ENCODE measurements at regions not wholly inside any gene's neighbourhood (a gene's known extent, or its start where the extent isn't known, plus 50 kb on each side); places are given as distances from the start of the nearest gene placed in this dataset.
"Not testable (repeated sequence)": the region's sequence is repeated elsewhere in the genome, so short reads cannot be mapped to it uniquely, and the experiment has no call there.

DNA sequence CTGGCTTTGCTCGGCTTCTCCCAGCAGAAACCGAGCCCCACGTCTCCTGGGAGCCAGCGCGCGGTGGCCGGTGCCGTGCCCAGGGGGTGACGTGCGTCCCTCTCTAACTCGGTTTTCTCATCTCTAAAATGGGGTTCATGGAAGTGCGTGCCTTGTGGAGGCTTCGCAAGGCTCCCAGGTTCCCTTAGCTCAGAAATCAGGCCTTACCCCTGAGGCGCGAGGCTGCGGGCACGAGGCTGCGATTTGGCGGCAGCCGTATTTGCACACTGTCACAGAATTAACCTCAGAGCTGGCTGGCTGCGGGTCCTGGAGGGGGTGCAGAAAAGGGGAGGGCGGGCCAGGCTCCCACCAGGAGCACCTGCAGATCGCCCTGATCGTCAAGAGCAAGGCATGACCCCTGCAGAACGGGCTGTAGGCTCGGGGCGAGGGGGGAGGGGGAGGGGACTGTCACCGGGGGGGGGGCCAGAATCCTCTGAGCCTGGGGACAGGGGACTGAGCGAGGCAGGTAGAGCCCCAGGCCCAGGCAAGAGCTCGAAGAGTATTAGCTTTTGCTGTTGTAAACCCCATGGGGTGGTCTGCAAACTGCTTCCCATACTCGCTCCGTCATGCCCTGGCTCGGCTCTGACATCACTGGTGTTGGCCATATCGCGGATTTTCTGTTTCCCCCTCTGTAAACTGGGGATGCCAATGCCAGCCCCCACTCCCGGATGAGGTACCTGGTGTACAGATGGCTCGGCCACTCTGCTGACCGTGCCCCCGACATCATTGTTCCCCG, 62.2 kb downstream of the CCNE1 start:
- no peak for DNase-seq (ENCODE audit: low read depth)

DNA sequence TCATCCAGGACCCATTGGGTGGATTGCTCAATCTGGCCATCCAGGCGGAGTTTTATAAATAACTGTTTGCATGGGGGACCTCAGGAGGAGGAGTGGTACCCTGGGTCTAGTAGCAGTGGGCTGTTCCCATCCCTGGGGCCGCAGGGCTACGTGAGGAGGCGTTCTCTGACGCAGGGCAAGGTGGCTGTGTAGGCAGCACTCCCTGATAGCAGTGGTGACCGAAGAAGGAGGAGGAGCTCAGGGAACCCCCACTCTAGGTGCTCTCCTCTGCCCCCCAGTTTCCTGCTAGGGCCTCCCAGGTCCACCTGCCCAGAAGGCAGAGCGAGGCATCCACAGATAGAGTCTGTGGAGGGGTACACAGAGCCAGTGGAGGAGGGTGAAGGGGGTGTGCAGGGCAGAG, 64.1 kb downstream of the CCNE1 start:
- no peak for DNase-seq (ENCODE audit: low read depth)

DNA sequence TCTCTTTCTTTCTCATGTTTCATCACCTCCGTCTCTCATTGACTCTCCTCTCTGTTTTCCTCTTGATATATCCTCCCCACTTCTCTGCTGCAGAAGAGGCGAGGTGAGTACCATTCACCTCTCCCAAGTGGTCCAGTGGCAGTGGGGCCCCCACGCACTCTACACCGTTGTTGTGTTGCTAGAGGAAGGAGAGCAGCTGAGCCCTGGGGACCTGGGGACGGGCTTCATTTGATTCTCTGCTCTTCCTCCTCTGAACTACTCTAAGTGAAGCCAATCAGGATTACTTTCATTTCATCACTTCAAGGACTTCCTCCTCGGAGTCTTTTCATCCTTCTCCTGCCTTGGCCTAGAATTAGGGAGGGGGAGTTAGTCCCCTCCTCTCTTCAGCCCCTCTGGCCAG, 64.6 kb downstream of the CCNE1 start:
- DNase-seq (ENCODE audit: low read depth) = no peak

DNA sequence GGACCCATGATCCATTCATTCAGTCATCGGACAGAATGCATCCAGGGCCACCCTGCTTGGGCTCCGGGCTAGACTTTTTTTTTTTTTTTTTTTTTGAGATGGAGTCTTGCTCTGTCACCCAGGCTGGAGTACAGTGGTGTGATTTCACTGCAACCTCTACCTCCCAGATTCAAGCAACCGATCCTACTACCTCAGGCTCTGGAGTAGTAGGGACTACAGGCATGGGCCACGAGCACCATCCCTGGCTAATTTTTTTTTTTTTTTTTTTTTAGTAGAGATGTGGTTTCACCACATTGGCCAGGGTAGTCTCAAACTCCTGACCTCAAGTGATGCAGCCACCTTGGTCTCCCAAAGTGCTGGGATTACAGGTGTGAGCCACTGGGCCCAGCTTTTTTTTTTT, 65.1 kb downstream of the CCNE1 start:
- not testable (repeated sequence) for DNase-seq (ENCODE audit: low read depth)

DNA sequence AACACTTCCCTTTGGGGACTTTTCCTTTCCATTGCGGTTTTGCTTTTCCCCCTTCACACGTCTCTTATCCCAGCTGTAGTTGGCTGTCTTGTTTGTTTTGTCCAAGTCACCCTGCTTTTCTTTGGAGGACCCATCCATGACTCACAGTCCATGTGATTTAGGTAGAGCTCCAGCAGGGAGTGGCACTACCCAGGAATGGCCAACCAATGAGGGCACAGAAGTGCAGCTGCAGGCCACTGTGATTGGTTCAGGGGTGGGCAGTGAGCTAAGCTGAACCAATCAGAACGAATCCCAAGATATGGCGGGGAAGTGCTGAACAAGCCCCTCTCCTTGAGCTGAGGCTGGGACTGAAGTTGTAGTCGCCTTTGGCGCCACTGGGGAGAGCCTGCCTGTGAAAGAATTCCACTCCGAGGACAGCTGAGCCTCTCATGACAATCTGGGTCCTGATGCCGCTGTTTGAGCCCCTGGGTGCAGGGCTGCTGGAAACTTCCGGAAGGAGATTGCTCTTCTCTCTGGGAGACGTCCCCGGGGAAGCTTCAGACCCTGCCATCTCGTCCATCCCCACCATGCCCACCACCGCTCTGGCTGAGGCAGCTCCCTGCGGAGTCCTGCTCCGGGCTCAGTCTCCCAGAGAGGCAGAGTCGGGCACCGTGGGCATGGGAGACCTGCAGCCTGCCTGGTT, 62.9 kb upstream of the URI1 start:
- DNase-seq (ENCODE audit: low read depth) = peak; percentile 11

DNA sequence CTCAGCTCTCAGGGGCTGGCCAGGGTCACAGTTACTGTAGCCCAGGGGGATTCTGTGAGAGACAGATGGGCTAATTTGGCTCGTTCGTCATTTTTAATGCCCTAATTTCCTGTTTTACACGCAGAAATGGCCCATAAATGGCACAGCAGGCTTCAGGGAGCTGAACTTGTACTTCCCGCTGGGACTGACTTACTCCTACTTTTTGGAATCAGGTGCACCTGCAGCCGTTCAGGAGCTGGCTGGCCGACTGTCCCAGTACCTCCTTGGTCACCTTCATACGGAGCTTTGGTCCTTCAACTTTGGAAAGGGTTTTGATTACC, 62.4 kb upstream of the URI1 start:
- DNase-seq (ENCODE audit: low read depth) = no peak

DNA sequence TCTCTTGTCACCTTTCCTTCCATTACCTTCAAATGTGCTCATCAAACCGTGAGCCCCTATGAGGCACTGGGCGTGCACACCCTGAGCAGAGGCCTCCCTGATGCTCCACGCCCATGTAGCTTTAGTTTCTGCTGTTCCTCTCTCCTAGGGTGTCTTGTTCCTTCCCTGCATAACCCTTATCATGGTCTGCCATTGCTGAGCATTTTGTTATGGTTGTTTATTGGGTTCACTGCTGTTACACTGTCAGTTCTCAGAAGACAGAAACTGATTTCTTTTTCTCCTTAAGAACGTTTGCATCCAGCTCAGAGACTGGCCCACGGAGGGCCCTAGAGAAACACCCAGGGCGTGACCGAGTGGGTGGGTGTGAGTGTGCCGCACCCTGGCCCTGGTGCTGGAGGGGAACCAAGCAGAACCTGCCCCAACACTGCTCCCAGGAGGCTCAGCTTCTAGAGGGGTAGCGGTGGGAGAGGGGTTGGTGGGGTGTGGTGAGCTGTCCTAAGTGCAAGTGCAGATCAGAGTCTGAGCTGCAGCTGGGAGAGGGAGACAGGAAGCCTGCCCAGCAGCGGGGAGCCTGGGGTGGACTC, 61.4 kb upstream of the URI1 start:
- no peak for DNase-seq (ENCODE audit: low read depth)

DNA sequence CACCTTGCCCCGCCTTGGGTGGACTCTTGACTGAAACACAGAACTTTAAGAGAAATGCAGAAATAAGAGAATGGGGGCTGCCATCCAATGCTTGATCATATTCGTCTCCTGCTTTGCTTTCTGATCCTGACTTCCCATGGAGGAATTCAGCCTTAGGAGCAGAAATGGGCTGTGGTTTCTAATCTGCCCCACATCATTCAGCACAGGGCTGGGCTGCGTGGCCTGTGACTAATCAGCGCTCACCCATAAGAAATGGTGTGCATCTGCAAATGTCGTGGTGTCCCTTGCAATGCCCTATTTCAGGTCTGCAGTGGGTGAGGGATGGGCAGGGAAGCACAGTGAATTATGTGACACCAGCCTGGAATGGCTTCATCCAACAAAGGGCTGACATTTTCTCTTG, 60.7 kb upstream of the URI1 start:
- peak; percentile 12 for DNase-seq (ENCODE audit: low read depth)

DNA sequence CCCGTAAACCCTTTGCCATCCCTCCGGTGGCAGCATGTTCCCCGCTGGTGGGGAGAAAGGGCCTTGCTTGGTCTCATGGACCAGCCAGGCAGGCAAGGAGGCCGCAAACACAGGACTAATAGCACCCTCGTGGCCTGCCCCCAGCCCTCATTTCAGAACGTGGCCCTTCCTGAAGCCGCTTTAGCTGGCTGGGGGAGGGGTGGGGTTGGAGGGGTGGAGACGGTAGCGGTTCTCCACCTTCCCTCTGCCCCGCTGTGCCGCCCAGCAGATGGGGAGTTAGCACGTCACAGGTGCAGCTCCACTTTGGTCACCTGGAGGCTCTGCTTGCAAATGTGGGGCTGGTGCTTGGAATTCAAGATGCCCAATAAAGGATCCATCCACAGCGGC, 59.3 kb upstream of the URI1 start:
- DNase-seq (ENCODE audit: low read depth) = no peak

DNA sequence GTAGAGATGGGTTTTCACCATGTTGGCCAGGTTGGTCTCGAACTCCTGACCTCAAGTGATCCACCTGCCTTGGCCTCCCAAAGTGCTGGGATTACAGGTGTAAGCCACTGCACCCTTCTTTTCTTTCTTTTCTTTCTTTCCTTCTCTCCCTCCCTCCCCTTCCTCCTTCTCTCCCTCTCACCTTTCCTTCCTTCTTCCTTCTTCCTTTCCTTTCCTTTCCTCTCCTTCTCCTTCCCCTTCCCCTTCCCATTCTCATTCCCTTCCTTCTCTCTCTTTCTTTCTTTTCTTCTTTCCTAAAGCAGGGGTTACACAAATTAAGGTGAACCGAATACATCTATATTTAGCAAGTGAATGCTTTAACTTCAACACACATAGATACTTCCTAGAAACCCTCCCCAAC, 58.0 kb upstream of the URI1 start:
- no peak for DNase-seq (ENCODE audit: low read depth)

DNA sequence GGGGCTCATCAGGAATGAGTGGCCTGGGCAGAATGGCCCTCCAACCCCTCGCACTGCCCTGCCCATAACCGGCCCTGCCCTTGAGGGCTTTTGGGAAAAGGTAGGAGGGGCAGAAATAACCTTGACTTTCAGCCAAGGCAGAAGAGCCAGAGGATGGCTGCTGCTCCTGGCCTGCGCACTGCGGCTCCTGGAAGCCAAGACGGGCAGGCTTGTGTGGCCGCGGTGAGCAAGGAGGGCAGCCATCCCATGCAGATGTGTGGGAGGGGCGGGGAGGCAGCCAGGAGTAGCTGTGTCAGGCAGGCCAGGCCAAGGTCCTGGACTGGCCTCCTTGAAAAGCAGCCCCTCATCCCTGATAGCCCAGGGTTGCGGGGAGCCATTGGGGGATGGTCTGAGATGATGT, 57.6 kb upstream of the URI1 start:
- DNase-seq (ENCODE audit: low read depth) = no peak

DNA sequence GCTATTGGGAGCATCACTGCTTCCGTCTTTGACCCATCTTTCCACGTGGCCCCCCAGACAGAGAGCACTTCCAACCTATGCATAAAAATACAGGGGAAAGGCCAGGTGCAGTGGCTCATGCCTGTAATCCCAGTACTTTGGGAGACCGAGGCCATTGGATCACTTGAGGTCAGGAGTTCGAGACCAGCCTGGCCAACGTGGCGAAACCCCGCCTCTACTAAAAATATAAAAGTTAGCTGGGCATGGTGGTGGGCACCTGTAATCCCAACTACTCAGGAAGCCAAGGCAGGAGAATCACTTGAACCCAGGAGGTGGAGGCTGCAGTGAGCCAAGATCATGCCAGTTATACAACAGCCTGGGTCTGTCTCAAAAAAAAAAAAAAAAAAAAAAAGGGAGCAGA, 55.9 kb upstream of the URI1 start:
- DNase-seq (ENCODE audit: low read depth) = not testable (repeated sequence)

DNA sequence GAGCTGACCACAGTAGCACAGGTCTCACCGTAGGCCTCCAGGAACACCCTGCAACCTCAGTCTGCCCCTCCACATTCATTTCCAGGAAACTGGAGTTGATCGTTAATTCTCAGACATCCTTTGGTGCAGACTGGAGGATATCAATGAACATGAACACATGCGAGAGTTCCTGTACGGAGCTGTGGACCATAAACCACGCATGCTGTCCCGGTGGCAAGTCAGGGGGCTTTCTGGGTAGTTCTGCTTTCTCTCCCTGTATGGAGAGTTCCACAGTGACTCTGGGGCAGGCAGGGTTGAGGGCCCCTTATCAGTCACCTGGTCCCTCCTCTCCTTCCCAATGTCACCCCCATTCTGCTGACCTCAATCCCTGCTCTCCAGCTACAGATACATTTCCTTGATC, 55.5 kb upstream of the URI1 start:
- DNase-seq (ENCODE audit: low read depth) = no peak

DNA sequence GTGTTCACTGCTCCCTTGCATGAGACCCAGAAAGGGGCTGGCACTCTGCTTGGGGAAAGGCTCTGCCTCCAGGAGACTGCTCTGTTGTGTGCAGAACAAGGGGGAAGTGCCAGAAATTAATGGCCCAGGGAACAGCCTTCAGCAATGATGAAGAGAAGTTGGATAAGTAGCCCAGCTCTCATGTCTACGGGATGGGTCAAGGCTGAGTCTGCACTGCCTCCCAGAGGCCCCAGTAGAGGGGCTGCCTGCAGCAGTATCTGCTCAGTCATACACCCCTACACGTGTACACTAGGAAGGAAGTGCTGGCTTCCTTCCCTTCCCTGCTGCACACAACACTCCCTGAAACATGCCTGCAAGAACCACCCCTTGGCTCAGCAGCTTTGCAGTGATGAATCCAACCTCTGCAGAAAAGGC, 54.6 kb upstream of the URI1 start:
- no peak for DNase-seq (ENCODE audit: low read depth)

DNA sequence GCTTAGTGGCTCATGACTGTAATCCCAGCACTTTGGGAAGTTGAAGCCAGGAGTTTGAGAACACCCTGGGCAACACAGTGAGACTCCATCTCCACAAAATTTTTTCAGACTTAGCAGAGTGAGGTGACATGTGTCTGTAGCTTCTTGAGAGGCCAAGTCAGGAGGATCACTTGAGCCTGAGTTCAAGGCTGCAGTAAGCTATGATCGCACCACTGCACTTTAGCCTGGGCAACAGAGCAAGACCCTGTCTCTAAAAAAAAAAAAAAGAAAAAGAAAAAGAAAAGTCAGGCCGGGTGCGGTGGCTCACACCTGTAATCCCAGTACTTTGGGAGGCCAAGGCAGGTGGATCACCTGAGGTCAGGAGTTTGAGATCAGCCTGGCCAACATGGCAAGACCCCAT, 54.0 kb upstream of the URI1 start:
- not testable (repeated sequence) for DNase-seq (ENCODE audit: low read depth)

DNA sequence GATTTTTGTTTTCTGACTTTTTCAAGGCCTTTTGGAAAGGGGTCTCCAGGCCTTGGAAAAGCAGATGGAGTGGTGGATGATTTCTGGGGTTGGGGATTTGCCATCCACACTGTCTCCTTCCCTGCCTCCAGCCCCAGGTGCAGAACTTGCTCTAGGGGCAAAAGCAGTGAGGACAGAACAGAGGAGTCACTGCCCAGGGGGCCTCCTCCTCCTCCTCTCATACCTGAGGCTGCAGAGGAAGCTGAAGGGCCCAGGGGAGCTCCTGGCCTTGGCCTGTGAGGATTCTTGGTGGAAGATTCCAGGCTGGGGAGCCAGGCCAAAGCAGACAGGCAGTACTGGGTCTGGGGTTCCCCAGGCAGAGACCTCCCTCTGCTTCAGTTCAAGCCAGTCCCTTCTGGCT, 52.3 kb upstream of the URI1 start:
- no peak for DNase-seq (ENCODE audit: low read depth)

DNA sequence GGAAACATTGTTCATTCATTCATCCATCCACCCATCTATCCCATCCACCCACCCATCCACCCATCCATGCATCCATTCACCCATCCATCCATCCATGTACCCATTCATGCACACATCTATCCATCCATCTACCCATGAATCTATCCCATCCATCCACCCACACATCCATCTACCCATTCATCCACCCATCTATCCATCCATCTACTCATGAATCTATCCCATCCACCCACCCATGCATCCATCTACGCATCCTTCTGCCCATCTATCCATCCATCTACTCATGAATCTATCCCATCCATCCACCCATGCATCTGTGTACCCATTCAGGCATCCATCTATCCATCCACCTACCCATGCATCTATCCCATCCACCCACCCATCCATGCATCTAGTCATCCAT, 51.6 kb upstream of the URI1 start:
- DNase-seq (ENCODE audit: low read depth) = no peak

All from HS-27A (cell line).